ENCODE measurements at regions not wholly inside any gene's neighbourhood (a gene's known extent, or its start where the extent isn't known, plus 50 kb on each side); places are given as distances from the start of the nearest gene placed in this dataset.

DNA sequence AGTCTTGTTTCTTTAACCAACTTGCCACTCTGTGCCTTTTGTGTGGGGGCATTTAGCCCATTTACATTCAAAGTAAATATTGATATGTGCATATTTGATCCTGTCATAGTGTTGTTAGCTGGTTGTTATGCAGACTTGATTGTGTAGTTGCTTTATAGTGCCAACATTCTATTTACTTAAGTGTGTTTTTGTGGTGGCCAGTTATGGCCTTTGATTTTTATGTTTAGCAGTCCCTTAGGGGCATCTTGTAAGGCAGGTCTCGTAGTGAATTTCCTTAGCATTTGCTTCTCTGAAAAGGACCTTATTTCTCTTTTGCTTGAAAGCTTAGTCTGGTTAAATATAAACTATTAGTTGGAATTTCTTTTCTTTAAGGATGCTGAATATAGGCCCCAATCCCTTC, 282.8 kb upstream of the NECTIN3 start:
- peaks cover 11 to 25% (median 12%) of the 10 kb centered on the region in 3 experiments for H3K36me3 Mint-ChIP-seq (ENCODE audit: insufficient read depth in 1 of 3, low read depth in 3 of 3)
- Histone ChIP-seq H3K9me3 (ENCODE audit: control insufficient read depth, low read depth, low read length) (no peaks in the 10 kb centered on the region), H4K20me1 (ENCODE audit: control insufficient read depth, insufficient read depth, insufficient read length) (no peaks in the 10 kb centered on the region), H4K91ac (ENCODE audit: insufficient read length, low read depth, low read length) (no peak overlapping the region), H3K14ac (ENCODE audit: insufficient read depth, low read length) (no peak overlapping the region), H2AK5ac (ENCODE audit: insufficient read length, low read length) (no peak overlapping the region), H3K79me2 (ENCODE audit: insufficient read depth, low read length) (no peaks in the 10 kb centered on the region), H3K4me2 (ENCODE audit: insufficient read depth, insufficient read length, low read length) (no peak overlapping the region), H2AFZ (ENCODE audit: low read length) (no peak overlapping the region), H3T11ph (ENCODE audit: low read length) (no peak overlapping the region), H3K23me2 (ENCODE audit: insufficient read length, low read depth, low read length, poor library complexity, severe bottlenecking) (no peaks in the 10 kb centered on the region), H3K27me3 (ENCODE audit: insufficient read depth, low read length) (no peaks in the 10 kb centered on the region), H2BK12ac (ENCODE audit: insufficient read length, low read depth, low read length) (no peak overlapping the region), H4K8ac (replicated peaks; ENCODE audit: insufficient read length, low read depth, low read length) (no peak overlapping the region), H2BK15ac (ENCODE audit: low read depth, low read length) (no peak overlapping the region), H3K23ac (ENCODE audit: insufficient read length, low read depth, low read length) (no peak overlapping the region), H3K18ac (ENCODE audit: insufficient read length, low read depth, low read length) (no peak overlapping the region), H3K79me1 (ENCODE audit: insufficient read depth, low read depth, low read length, poor library complexity, severe bottlenecking) (no peaks in the 10 kb centered on the region), H4K5ac (ENCODE audit: insufficient read length, low read depth, low read length) (no peak overlapping the region), H2BK5ac (ENCODE audit: insufficient read length, low read length) (no peak overlapping the region), H3K9ac (ENCODE audit: extremely low read depth, insufficient read length, low read length) (no peak overlapping the region), H2BK20ac (ENCODE audit: low read depth, low read length, poor library complexity, severe bottlenecking) (no peak overlapping the region), H2BK120ac (ENCODE audit: low read depth, low read length, poor library complexity, severe bottlenecking) (no peak overlapping the region), H3K4me1 (ENCODE audit: insufficient read depth, low read length) (no peaks in the 10 kb centered on the region), H3K56ac (ENCODE audit: insufficient read length, low read depth, low read length) (no peak overlapping the region), H3K4ac (ENCODE audit: low read depth, low read length) (no peak overlapping the region), H3K27ac (ENCODE audit: insufficient read length, low read depth, low read length) (no peak overlapping the region)
- H3K27ac Mint-ChIP-seq = no peak overlapping the region
- DNase-seq = no peak
- peaks cover 12 to 17% of the 10 kb centered on the region in 2 experiments for H3K9me3 Mint-ChIP-seq
- WGBS (ENCODE audit: extremely low coverage, insufficient read length, low lambda C conversion rate) = no CpG with 5 or more reads among the region's 1 CpG
- H3K27me3 Mint-ChIP-seq (ENCODE audit: low read depth) = no peaks in the 10 kb centered on the region
- no peak overlapping the region for H3K4me3 Mint-ChIP-seq
- TF ChIP-seq CTCF (conservative IDR thresholded peaks at IDR 0.05) = no peak
- H3K4me1 Mint-ChIP-seq = peaks cover 5 to 8% of the 10 kb centered on the region in 2 experiments

Measured in H9 (cell line).